ENCODE measurements at regions not wholly inside any gene's neighbourhood (a gene's known extent, or its start where the extent isn't known, plus 50 kb on each side); places are given as distances from the start of the nearest gene placed in this dataset.

GRCh38 chr16:86668136-86668910 is 90.0 kb downstream of the FOXL1 start:
- no peaks in the 10 kb centered on the region for H3K9me3 Mint-ChIP-seq
- H3K4me1 Mint-ChIP-seq = peaks cover 42% of the 10 kb centered on the region
- no peak for TF ChIP-seq CTCF (IDR thresholded peaks at IDR 0.05; ENCODE audit: unreplicated experiment)
- H3K27ac Mint-ChIP-seq = no peak overlapping the region
- peaks cover 30% of the 10 kb centered on the region for H3K27me3 Mint-ChIP-seq (ENCODE audit: low read depth)
- DNase-seq (ENCODE audit: low spot score in 2 of 2, unreplicated experiment in 2 of 2) = no peak
- no peaks in the 10 kb centered on the region for H3K36me3 Mint-ChIP-seq
- no peak overlapping the region for H3K4me3 Mint-ChIP-seq

- peaks cover 34% of the 10 kb centered on the region for H3K4me1 Mint-ChIP-seq
- H3K27me3 Mint-ChIP-seq (ENCODE audit: low read depth) = peaks cover 30% of the 10 kb centered on the region
- no peak for DNase-seq (ENCODE audit: low spot score in 2 of 2, unreplicated experiment in 2 of 2)
- no peak for TF ChIP-seq CTCF (IDR thresholded peaks at IDR 0.05; ENCODE audit: unreplicated experiment)
- no peaks in the 10 kb centered on the region for H3K36me3 Mint-ChIP-seq
- H3K4me3 Mint-ChIP-seq = no peak overlapping the region
- no peak overlapping the region for H3K27ac Mint-ChIP-seq
- H3K9me3 Mint-ChIP-seq = no peaks in the 10 kb centered on the region
Observed at GRCh38 chr16:86669285-86669805, 91.0 kb downstream of the FOXL1 start.

- H3K4me3 Mint-ChIP-seq = no peak overlapping the region
Observed at GRCh38 chr16:86669937-86670749, 91.8 kb downstream of the FOXL1 start.

GRCh38 chr16:86670750-86671234 is 92.4 kb downstream of the FOXL1 start:
- Mint-ChIP-seq H3K27me3 (ENCODE audit: low read depth) (peaks cover 30% of the 10 kb centered on the region), H3K27ac (no peak overlapping the region), H3K9me3 (no peaks in the 10 kb centered on the region), H3K4me3 (no peak overlapping the region), H3K36me3 (no peaks in the 10 kb centered on the region), H3K4me1 (peaks cover 30% of the 10 kb centered on the region)
- DNase-seq (ENCODE audit: low spot score in 2 of 2, unreplicated experiment in 2 of 2) = no peak
- TF ChIP-seq CTCF (IDR thresholded peaks at IDR 0.05; ENCODE audit: unreplicated experiment) = no peak

More at GRCh38 chr16:86669937-86670749, 91.8 kb downstream of the FOXL1 start:
- H3K27me3 Mint-ChIP-seq (ENCODE audit: low read depth) = peaks cover 30% of the 10 kb centered on the region
- no peak overlapping the region for H3K27ac Mint-ChIP-seq
- H3K4me1 Mint-ChIP-seq = peaks cover 30% of the 10 kb centered on the region
- H3K9me3 Mint-ChIP-seq = no peaks in the 10 kb centered on the region
- TF ChIP-seq CTCF (IDR thresholded peaks at IDR 0.05; ENCODE audit: unreplicated experiment) = no peak
- no peak for DNase-seq (ENCODE audit: low spot score in 2 of 2, unreplicated experiment in 2 of 2)
- no peaks in the 10 kb centered on the region for H3K36me3 Mint-ChIP-seq

GRCh38 chr16:86671486-86672178 is 93.3 kb downstream of the FOXL1 start:
- no peak for DNase-seq (ENCODE audit: low spot score in 2 of 2, unreplicated experiment in 2 of 2)
- H3K27me3 Mint-ChIP-seq (ENCODE audit: low read depth) = peaks cover 32% of the 10 kb centered on the region
- peaks cover 33% of the 10 kb centered on the region for H3K4me1 Mint-ChIP-seq
- H3K36me3 Mint-ChIP-seq = no peaks in the 10 kb centered on the region
- no peak overlapping the region for H3K4me3 Mint-ChIP-seq
- TF ChIP-seq CTCF (IDR thresholded peaks at IDR 0.05; ENCODE audit: unreplicated experiment) = no peak
- no peak overlapping the region for H3K27ac Mint-ChIP-seq
- H3K9me3 Mint-ChIP-seq = no peaks in the 10 kb centered on the region
